ENCODE measurements at regions not wholly inside any gene's neighbourhood (a gene's known extent, or its start where the extent isn't known, plus 50 kb on each side); places are given as distances from the start of the nearest gene placed in this dataset.

DNA sequence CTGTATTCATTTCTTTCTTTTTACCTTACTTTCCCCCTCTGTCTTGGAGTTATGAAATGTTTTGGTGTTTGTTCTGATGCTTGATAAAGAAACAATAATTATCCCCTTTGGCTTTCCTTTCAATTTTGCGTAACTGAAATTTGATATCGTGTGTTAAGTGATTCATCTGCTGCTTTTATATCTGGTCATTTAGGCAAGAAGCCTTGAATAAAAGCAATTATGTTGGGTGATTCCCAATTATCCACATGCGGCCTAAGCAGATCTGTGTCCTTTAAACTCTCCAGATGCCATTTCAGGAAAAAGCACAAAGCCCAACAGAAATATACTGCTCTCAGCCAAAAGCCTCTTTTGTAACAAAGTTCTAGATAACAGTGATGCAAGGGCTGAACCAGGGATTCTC lies 92.8 kb downstream of the TAF11L14 start:
- ChIA-PET CTCF (interaction anchor here (1.2 kb wide), 1 partner anchor 21 kb away, joined by 5 read pairs; no protein-coding TSS in a partner anchor), POLR2A (no interaction called here)
- Histone ChIP-seq H3K27ac (ENCODE audit: extremely low read depth, low read depth, low read length) (no peak overlapping the region), H3K4me3 (ENCODE audit: low read depth, low read length) (no peak overlapping the region), H3K9me3 (ENCODE audit: control insufficient read depth, insufficient read depth, low read depth, low read length) (no peaks in the 10 kb centered on the region; the same call in 1 of the 2 replicates), H3K36me3 (ENCODE audit: control insufficient read depth in 2 of 2, insufficient read depth in 1 of 2, low read length in 2 of 2) (no peaks in the 10 kb centered on the region), H3K4me1 (ENCODE audit: control insufficient read depth, insufficient read depth, low read length) (no peaks in the 10 kb centered on the region)
- TF ChIP-seq ZNF626 (tag by site-specific recombination; IDR thresholded peaks at IDR 0.05) (no peak), ZNF174 (tag by site-specific recombination; IDR thresholded peaks at IDR 0.05) (no peak), KLF8 (tag by site-specific recombination; IDR thresholded peaks at IDR 0.05) (no peak), ZNF777 (tag by site-specific recombination; IDR thresholded peaks at IDR 0.05; ENCODE audit: borderline replicate concordance) (no peak), YY2 (tag by site-specific recombination; IDR thresholded peaks at IDR 0.05) (no peak), OVOL3 (tag by site-specific recombination; IDR thresholded peaks at IDR 0.05) (no peak), ZNF560 (tag by site-specific recombination; IDR thresholded peaks at IDR 0.05; ENCODE audit: borderline replicate concordance) (no peak), GLI4 (tag by site-specific recombination; IDR thresholded peaks at IDR 0.05) (no peak)

DNA sequence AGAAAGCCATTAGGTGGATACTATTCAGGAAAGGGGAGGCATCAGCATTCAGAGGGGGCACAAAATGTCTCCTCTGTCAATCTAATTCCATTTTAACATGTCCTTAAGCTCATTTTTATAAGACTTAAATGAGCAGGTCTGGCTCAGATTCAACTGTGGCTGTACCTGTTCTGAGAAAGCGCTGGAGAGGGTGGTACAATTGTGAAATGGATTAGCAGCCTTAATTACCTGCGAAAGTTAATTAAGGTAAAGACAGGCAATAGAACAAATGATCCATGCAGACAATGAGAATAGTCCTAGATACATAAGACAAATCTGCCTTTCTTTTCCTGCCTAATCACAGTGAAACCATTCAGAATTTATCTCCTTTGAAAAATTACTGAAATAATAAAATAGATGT lies 96.2 kb downstream of the TAF11L14 start:
- Histone ChIP-seq H3K4me1 (ENCODE audit: control insufficient read depth, insufficient read depth, low read length) (no peaks in the 10 kb centered on the region), H3K4me3 (ENCODE audit: low read depth, low read length) (no peak overlapping the region), H3K27ac (ENCODE audit: extremely low read depth, low read depth, low read length) (no peak overlapping the region), H3K36me3 (ENCODE audit: control insufficient read depth in 2 of 2, insufficient read depth in 1 of 2, low read length in 2 of 2) (no peaks in the 10 kb centered on the region), H3K9me3 (ENCODE audit: control insufficient read depth, insufficient read depth, low read depth, low read length) (no peaks in the 10 kb centered on the region; the same call in 1 of the 2 replicates)
- POLR2A ChIA-PET, result no interaction called here
- CTCF ChIA-PET, result no interaction called here
- TF ChIP-seq, protein P1, sequence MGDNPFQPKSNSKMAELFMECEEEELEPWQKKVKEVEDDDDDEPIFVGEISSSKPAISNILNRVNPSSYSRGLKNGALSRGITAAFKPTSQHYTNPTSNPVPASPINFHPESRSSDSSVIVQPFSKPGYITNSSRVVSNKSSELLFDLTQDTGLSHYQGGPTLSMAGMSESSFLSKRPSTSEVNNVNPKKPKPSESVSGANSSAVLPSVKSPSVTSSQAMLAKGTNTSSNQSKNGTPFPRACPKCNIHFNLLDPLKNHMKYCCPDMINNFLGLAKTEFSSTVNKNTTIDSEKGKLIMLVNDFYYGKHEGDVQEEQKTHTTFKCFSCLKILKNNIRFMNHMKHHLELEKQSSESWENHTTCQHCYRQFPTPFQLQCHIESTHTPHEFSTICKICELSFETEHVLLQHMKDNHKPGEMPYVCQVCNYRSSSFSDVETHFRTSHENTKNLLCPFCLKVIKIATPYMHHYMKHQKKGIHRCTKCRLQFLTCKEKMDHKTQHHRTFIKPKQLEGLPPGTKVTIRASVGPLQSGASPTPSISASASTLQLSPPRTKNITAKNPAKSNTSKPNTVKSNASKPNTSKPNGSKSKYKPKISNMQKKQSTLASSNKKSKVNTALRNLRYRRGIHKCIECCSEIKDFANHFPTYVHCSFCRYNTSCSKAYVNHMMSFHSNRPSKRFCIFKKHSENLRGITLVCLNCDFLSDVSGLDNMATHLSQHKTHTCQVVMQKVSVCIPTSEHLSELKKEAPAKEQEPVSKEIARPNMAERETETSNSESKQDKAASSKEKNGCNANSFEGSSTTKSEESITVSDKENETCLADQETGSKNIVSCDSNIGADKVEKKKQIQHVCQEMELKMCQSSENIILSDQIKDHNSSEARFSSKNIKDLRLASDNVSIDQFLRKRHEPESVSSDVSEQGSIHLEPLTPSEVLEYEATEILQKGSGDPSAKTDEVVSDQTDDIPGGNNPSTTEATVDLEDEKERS (tag by site-specific recombination; IDR thresholded peaks at IDR 0.05), result no peak
- TF ChIP-seq, protein P2, sequence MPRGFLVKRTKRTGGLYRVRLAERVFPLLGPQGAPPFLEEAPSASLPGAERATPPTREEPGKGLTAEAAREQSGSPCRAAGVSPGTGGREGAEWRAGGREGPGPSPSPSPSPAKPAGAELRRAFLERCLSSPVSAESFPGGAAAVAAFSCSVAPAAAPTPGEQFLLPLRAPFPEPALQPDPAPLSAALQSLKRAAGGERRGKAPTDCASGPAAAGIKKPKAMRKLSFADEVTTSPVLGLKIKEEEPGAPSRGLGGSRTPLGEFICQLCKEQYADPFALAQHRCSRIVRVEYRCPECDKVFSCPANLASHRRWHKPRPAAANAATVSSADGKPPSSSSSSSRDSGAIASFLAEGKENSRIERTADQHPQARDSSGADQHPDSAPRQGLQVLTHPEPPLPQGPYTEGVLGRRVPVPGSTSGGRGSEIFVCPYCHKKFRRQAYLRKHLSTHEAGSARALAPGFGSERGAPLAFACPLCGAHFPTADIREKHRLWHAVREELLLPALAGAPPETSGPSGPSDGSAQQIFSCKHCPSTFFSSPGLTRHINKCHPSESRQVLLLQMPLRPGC (tag by site-specific recombination; IDR thresholded peaks at IDR 0.05), result no peak
- TF ChIP-seq, protein P3, sequence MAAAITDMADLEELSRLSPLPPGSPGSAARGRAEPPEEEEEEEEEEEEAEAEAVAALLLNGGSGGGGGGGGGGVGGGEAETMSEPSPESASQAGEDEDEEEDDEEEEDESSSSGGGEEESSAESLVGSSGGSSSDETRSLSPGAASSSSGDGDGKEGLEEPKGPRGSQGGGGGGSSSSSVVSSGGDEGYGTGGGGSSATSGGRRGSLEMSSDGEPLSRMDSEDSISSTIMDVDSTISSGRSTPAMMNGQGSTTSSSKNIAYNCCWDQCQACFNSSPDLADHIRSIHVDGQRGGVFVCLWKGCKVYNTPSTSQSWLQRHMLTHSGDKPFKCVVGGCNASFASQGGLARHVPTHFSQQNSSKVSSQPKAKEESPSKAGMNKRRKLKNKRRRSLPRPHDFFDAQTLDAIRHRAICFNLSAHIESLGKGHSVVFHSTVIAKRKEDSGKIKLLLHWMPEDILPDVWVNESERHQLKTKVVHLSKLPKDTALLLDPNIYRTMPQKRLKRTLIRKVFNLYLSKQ (tag by site-specific recombination; IDR thresholded peaks at IDR 0.05; ENCODE audit: borderline replicate concordance), result no peak

DNA sequence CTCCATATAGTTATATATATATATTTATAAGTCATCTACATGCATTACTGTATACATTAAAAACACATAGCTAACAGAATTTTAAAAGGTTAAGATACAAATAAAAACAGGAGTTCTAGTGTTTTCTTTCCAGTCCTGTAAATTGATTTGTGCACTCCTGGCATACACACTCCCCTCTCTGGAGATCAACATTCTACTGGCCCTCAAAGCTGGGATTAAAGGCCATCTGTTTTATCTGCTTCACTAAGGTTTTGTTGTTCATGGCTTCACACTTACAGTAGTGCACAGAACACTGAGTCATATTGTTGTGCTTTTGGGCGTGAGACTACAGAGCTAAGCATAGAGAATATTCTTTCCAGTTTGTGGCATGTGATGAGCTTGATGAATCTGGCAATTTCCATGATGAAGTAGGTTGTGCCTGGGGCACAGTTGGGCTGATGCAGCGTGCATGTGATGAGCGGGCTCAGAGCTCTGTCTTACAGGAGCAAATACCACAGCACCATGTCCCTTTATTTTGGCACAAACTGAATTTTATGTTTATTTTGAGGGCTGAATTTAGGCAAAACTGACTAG lies 98.2 kb downstream of the TAF11L14 start:
- Histone ChIP-seq H3K36me3 (ENCODE audit: control insufficient read depth in 2 of 2, insufficient read depth in 1 of 2, low read length in 2 of 2) (no peaks in the 10 kb centered on the region), H3K27ac (ENCODE audit: extremely low read depth, low read depth, low read length) (no peak overlapping the region), H3K9me3 (ENCODE audit: control insufficient read depth, insufficient read depth, low read depth, low read length) (no peaks in the 10 kb centered on the region; the same call in 1 of the 2 replicates), H3K4me1 (ENCODE audit: control insufficient read depth, insufficient read depth, low read length) (no peaks in the 10 kb centered on the region), H3K4me3 (ENCODE audit: low read depth, low read length) (no peak overlapping the region)
- ChIA-PET CTCF (interaction anchor here (1.1 kb wide), 1 partner anchor 516 kb away, joined by 3 read pairs; no protein-coding TSS in a partner anchor), POLR2A (no interaction called here)
- TF ChIP-seq ZNF629 (tag by site-specific recombination; IDR thresholded peaks at IDR 0.05), result no peak
- TF ChIP-seq ZNF423 (tag by site-specific recombination; IDR thresholded peaks at IDR 0.05), result no peak
- TF ChIP-seq, protein P4, sequence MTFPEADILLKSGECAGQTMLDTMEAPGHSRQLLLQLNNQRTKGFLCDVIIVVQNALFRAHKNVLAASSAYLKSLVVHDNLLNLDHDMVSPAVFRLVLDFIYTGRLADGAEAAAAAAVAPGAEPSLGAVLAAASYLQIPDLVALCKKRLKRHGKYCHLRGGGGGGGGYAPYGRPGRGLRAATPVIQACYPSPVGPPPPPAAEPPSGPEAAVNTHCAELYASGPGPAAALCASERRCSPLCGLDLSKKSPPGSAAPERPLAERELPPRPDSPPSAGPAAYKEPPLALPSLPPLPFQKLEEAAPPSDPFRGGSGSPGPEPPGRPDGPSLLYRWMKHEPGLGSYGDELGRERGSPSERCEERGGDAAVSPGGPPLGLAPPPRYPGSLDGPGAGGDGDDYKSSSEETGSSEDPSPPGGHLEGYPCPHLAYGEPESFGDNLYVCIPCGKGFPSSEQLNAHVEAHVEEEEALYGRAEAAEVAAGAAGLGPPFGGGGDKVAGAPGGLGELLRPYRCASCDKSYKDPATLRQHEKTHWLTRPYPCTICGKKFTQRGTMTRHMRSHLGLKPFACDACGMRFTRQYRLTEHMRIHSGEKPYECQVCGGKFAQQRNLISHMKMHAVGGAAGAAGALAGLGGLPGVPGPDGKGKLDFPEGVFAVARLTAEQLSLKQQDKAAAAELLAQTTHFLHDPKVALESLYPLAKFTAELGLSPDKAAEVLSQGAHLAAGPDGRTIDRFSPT (tag by site-specific recombination; IDR thresholded peaks at IDR 0.05), result no peak
- TF ChIP-seq ZNF274 (IDR thresholded peaks at IDR 0.05; ENCODE audit: low read length), result no peak
- TF ChIP-seq ZNF274 (tag by site-specific recombination; IDR thresholded peaks at IDR 0.05; ENCODE audit: borderline replicate concordance), result no peak
- no peak for TF ChIP-seq ZEB2 (tag by site-specific recombination; IDR thresholded peaks at IDR 0.05)
- no peak for TF ChIP-seq ZNF248 (tag by site-specific recombination; IDR thresholded peaks at IDR 0.05)
- TF ChIP-seq ZNF433 (tag by site-specific recombination; IDR thresholded peaks at IDR 0.05; ENCODE audit: low read depth), result no peak

All from HEK293 (cell line).